CMK (cell line): ENCODE measurements at regions not wholly inside any gene's neighbourhood (a gene's known extent, or its start where the extent isn't known, plus 50 kb on each side); places are given as distances from the start of the nearest gene placed in this dataset.
"Not testable (repeated sequence)": the region's sequence is repeated elsewhere in the genome, so short reads cannot be mapped to it uniquely, and the experiment has no call there.

Experiments
- DNase-seq: peaks from one replicate; pipeline ENCODE4 v3.0.0-alpha.2; 2010; ENCODE audit warnings: low read depth

- DNase-seq, result no peak
These were observed 512.0 kb upstream of the NR3C2 start for GRCh38 chr4:148954011-148954749.

GRCh38 chr4:148951346-148951745 is 509.1 kb upstream of the NR3C2 start:
- DNase-seq, result no peak

- DNase-seq, result no peak
These were observed 504.1 kb upstream of the NR3C2 start for GRCh38 chr4:148946271-148946670.

- no peak for DNase-seq
These were observed 502.6 kb upstream of the NR3C2 start for GRCh38 chr4:148944839-148945219.

- DNase-seq, result no peak
These were observed 502.1 kb upstream of the NR3C2 start for GRCh38 chr4:148944136-148944838.

- no peak for DNase-seq
These were observed 492.8 kb upstream of the NR3C2 start for GRCh38 chr4:148934926-148935578.

- DNase-seq, result no peak
These were observed 484.4 kb upstream of the NR3C2 start for GRCh38 chr4:148926276-148927260.

GRCh38 chr4:148923881-148924280 is 481.7 kb upstream of the NR3C2 start:
- DNase-seq, result no peak

- no peak for DNase-seq
These were observed 480.3 kb upstream of the NR3C2 start for GRCh38 chr4:148922497-148922896.

- no peak for DNase-seq
These were observed 472.5 kb upstream of the NR3C2 start for GRCh38 chr4:148914734-148915133.

- DNase-seq, result no peak
These were observed 472.1 kb upstream of the NR3C2 start for GRCh38 chr4:148914301-148914700.

GRCh38 chr4:148903388-148903787 is 461.2 kb upstream of the NR3C2 start:
- DNase-seq, result no peak

- no peak for DNase-seq
These were observed 459.0 kb upstream of the NR3C2 start for GRCh38 chr4:148901075-148901705.

- not testable (repeated sequence) for DNase-seq
These were observed 455.9 kb upstream of the NR3C2 start for GRCh38 chr4:148898139-148898538.

- DNase-seq, result no peak
These were observed 450.9 kb upstream of the NR3C2 start for GRCh38 chr4:148893095-148893494.

GRCh38 chr4:148883891-148884290 is 441.7 kb upstream of the NR3C2 start:
- no peak for DNase-seq

- DNase-seq, result no peak
These were observed 441.2 kb upstream of the NR3C2 start for GRCh38 chr4:148883435-148883834.

- no peak for DNase-seq
These were observed 439.8 kb upstream of the NR3C2 start for GRCh38 chr4:148881860-148882643.

- DNase-seq, result no peak
These were observed 432.1 kb upstream of the NR3C2 start for GRCh38 chr4:148874331-148874730.

- DNase-seq, result no peak
These were observed 426.0 kb upstream of the NR3C2 start for GRCh38 chr4:148868191-148868590.

- no peak for DNase-seq
These were observed 424.5 kb upstream of the NR3C2 start for GRCh38 chr4:148866666-148867065.
